GM12891 (cell line): ENCODE measurements at regions not wholly inside any gene's neighbourhood (a gene's known extent, or its start where the extent isn't known, plus 50 kb on each side); places are given as distances from the start of the nearest gene placed in this dataset.

Experiments used
- DNase-seq: peaks from one replicate; pipeline ENCODE4 v3.0.0; 2011; ENCODE audit warnings: low spot score; ENCODE audit not compliant: insufficient read length
- FAIRE-seq: peaks from 2 replicates; lab custom pipeline; 2011; peaks lifted over from hg19 to GRCh38; lab: Jason Lieb, UNC
- PAX5 ChIP-seq: IDR thresholded peaks from 2 replicates; pipeline ENCODE4 v1.6.1; 2011; ENCODE audit warnings: low read length, moderate library complexity, mild to moderate bottlenecking; ENCODE audit not compliant: insufficient read depth, severe bottlenecking
- POLR2A ChIP-seq: IDR thresholded peaks from 2 replicates; pipeline ENCODE4 v1.6.1; 2011; ENCODE audit warnings: low read depth, low read length, control low read depth
- POLR2AphosphoS5 ChIP-seq: IDR thresholded peaks from 2 replicates; pipeline ENCODE4 v1.6.1; 2011; ENCODE audit warnings: low read depth, low read length, control low read depth
- POU2F2 ChIP-seq: IDR thresholded peaks from 2 replicates; pipeline ENCODE4 v1.6.1; 2011; ENCODE audit warnings: low read depth, mild to moderate bottlenecking, control low read depth, low read length, moderate library complexity
- SPI1 ChIP-seq: IDR thresholded peaks from 2 replicates; pipeline ENCODE4 v1.6.1; 2011; ENCODE audit warnings: low read depth, low read length, control low read depth
- TAF1 ChIP-seq: IDR thresholded peaks from 2 replicates; pipeline ENCODE4 v1.6.1; 2011; ENCODE audit warnings: low read depth, low read length, control low read depth

- FAIRE-seq (no peak), DNase-seq (no peak)
- no peak for TF ChIP-seq POU2F2
- no peak for TF ChIP-seq TAF1
- TF ChIP-seq SPI1: no peak
- no peak for TF ChIP-seq POLR2AphosphoS5
- no peak for TF ChIP-seq PAX5
- TF ChIP-seq POLR2A: no peak
Measured at GRCh38 chr13:40221131-40221459, 445.3 kb downstream of the FOXO1 start.

- DNase-seq (no peak), FAIRE-seq (no peak)
- TF ChIP-seq SPI1 (no peak), POLR2A (no peak), PAX5 (no peak), POU2F2 (no peak), POLR2AphosphoS5 (no peak), TAF1 (no peak)
Measured at GRCh38 chr13:40221460-40222201, 444.8 kb downstream of the FOXO1 start.

- no peak for DNase-seq
- no peak for FAIRE-seq
- TF ChIP-seq POU2F2 (no peak), POLR2A (no peak), PAX5 (no peak), TAF1 (no peak), POLR2AphosphoS5 (no peak), SPI1 (no peak)
Measured at GRCh38 chr13:40223585-40223984, 442.9 kb downstream of the FOXO1 start.

DNA sequence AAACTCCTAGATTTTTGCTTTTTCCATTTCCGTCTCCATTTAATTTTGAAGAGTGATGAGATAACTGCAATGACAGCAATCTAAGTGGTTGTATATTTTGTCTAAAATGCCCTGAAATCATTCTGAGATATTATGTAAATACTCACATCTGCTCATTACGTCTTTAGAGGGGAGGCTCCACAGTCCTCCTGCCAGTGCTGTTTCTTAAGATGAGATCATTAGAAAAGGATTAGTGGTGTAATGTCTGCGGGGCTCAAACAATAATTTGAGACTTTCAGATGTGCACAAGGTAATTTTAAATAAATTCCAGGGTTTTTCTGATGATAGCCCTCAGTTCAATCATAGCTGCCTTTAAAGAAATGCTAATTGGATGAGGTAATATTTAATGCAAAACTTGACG lies 437.9 kb downstream of the FOXO1 start:
- no peak for DNase-seq

GRCh38 chr13:40228990-40229389 lies 437.5 kb downstream of the FOXO1 start:
- TF ChIP-seq SPI1 (no peak), POLR2AphosphoS5 (no peak), TAF1 (no peak), PAX5 (no peak), POLR2A (no peak), POU2F2 (no peak)
- no peak for FAIRE-seq
- DNase-seq: no peak

More for the DNA sequence above, 437.9 kb downstream of the FOXO1 start:
- no peak for FAIRE-seq
- TF ChIP-seq SPI1: no peak
- no peak for TF ChIP-seq POLR2A
- no peak for TF ChIP-seq POLR2AphosphoS5
- no peak for TF ChIP-seq PAX5
- TF ChIP-seq TAF1: no peak
- TF ChIP-seq POU2F2: no peak

DNA sequence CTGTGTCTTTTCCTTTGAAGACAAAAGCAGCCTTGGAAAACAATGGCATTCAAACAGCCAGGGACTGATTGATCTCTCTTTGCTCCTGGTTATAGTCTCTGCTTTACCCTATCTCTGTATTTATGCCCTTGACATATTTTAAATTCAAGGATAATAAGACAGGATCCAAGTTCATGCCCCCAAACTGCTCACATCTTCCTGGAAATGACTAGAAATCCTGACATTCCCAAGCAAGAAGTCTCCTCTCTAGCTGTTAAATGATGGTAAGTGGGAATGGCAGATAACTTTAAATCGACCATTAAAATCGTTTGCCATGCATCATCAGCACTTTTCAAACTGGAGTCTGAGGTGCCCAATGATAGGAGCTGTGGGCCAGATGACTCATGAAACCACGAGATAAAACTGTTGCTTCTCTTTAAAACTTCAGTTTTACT lies 435.6 kb downstream of the FOXO1 start:
- FAIRE-seq: no peak

GRCh38 chr13:40231311-40231710 lies 435.1 kb downstream of the FOXO1 start:
- DNase-seq: no peak
- FAIRE-seq: no peak
- TF ChIP-seq POLR2AphosphoS5: no peak
- no peak for TF ChIP-seq TAF1
- TF ChIP-seq POLR2A: no peak
- TF ChIP-seq PAX5: no peak

More for the DNA sequence above, 435.6 kb downstream of the FOXO1 start:
- TF ChIP-seq PAX5: no peak
- no peak for TF ChIP-seq TAF1
- no peak for TF ChIP-seq SPI1
- TF ChIP-seq POU2F2: no peak
- no peak for TF ChIP-seq POLR2AphosphoS5
- TF ChIP-seq POLR2A: no peak
- DNase-seq: no peak

DNA sequence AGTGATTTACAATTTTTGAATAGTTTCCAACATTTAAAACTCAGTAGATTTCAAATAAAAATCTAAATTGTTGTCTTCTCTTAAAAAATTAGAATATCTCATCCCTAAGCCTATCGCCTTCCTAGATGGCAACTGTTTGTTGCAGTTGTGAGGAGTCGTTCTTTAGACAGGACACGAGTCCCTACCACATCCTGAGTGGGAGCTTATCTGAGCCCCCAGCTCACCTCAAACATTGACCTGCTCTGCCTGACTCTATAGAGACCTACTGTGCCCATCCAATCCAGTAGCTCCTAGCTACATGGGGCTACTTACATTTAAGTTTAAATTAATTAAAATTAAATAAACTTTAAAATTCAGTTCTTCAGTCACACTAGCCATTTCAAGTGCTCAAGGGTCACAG lies 434.7 kb downstream of the FOXO1 start:
- no peak for TF ChIP-seq TAF1
- FAIRE-seq: no peak
- no peak for DNase-seq

- no peak for FAIRE-seq
- TF ChIP-seq SPI1: no peak
- no peak for TF ChIP-seq PAX5
- no peak for TF ChIP-seq TAF1
- TF ChIP-seq POU2F2: no peak
- no peak for TF ChIP-seq POLR2AphosphoS5
- TF ChIP-seq POLR2A: no peak
- no peak for DNase-seq
Measured at GRCh38 chr13:40232311-40233040, 434.0 kb downstream of the FOXO1 start.

GRCh38 chr13:40233731-40234195 lies 432.7 kb downstream of the FOXO1 start:
- DNase-seq (no peak), FAIRE-seq (no peak)

DNA sequence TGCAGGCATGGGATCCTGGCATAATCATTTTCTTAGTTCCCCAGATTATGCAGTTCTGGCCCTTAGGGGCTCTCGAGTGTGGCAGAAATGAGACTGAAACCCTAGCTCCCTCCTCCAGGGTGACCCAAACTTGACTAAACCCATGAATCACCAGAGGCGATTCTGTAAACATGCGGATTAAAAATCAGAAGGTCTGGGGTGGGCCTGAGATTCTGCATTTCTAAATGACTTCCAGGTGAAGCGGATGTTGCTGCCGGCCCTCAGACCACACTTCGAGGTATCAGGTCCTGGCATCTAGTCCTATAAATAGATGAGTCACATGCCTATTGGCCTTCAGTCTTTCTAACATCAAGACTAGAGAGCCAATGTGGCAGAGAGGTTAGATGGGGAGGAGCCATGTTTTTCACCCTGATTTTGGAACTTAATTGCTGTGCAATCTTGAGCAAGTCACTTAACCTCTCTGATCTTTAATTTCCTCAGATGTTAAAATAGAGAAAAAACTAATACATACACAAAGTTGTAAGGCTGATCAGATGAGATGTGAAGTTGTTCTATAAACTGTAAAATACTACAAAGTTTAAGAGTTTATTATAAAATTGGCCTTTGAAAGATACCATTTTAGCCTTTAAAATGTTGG lies 431.2 kb downstream of the FOXO1 start:
- TF ChIP-seq POLR2AphosphoS5 (no peak), POLR2A (no peak), POU2F2 (no peak), SPI1 (no peak)
- DNase-seq (no peak), FAIRE-seq (no peak)

More at GRCh38 chr13:40233731-40234195, 432.7 kb downstream of the FOXO1 start:
- TF ChIP-seq TAF1 (no peak), POU2F2 (no peak), POLR2AphosphoS5 (no peak), PAX5 (no peak), SPI1 (no peak), POLR2A (no peak)
